NCI-H510A treated with DMSO at 0.1 percent for 48 hours (cell line): ENCODE measurements at regions not wholly inside any gene's neighbourhood (a gene's known extent, or its start where the extent isn't known, plus 50 kb on each side); places are given as distances from the start of the nearest gene placed in this dataset.

Experiments used
- DNase-seq: peaks from one replicate; lab custom pipeline; 2025; lab: John Stamatoyannopoulos, UW

- DNase-seq: no peak
Observed at GRCh38 chr2:146025519-146025918, 1505.6 kb upstream of the ZEB2 start.

- no peak for DNase-seq
Observed at GRCh38 chr2:146024212-146024743, 1504.4 kb upstream of the ZEB2 start.

GRCh38 chr2:146004462-146004861 is 1484.5 kb upstream of the ZEB2 start:
- DNase-seq: no peak

GRCh38 chr2:146003337-146003736 is 1483.4 kb upstream of the ZEB2 start:
- DNase-seq: no peak

GRCh38 chr2:145994910-145995309 is 1475.0 kb upstream of the ZEB2 start:
- DNase-seq: no peak

GRCh38 chr2:145992572-145992971 is 1472.7 kb upstream of the ZEB2 start:
- no peak for DNase-seq

- no peak for DNase-seq
Observed at GRCh38 chr2:145987793-145988192, 1467.9 kb upstream of the ZEB2 start.

- DNase-seq: no peak
Observed at GRCh38 chr2:145985517-145985916, 1465.6 kb upstream of the ZEB2 start.

GRCh38 chr2:145984580-145984979 is 1464.7 kb upstream of the ZEB2 start:
- DNase-seq: no peak

- DNase-seq: no peak
Observed at GRCh38 chr2:145980318-145980717, 1460.4 kb upstream of the ZEB2 start.

GRCh38 chr2:145975406-145975805 is 1455.5 kb upstream of the ZEB2 start:
- DNase-seq: no peak

- DNase-seq: no peak
Observed at GRCh38 chr2:145961846-145962245, 1441.9 kb upstream of the ZEB2 start.

GRCh38 chr2:145960479-145961163 is 1440.7 kb upstream of the ZEB2 start:
- DNase-seq: no peak

- no peak for DNase-seq
Observed at GRCh38 chr2:145958611-145959010, 1438.7 kb upstream of the ZEB2 start.

- no peak for DNase-seq
Observed at GRCh38 chr2:145957929-145958328, 1438.0 kb upstream of the ZEB2 start.

GRCh38 chr2:145939949-145940348 is 1420.0 kb upstream of the ZEB2 start:
- no peak for DNase-seq

- DNase-seq: no peak
Observed at GRCh38 chr2:145935016-145935415, 1415.1 kb upstream of the ZEB2 start.

GRCh38 chr2:145931781-145932395 is 1412.0 kb upstream of the ZEB2 start:
- DNase-seq: no peak

- DNase-seq: no peak
Observed at GRCh38 chr2:145930318-145930717, 1410.4 kb upstream of the ZEB2 start.

GRCh38 chr2:145927131-145927950 is 1407.4 kb upstream of the ZEB2 start:
- no peak for DNase-seq

- no peak for DNase-seq
Observed at GRCh38 chr2:145925591-145925990, 1405.7 kb upstream of the ZEB2 start.

- DNase-seq: no peak
Observed at GRCh38 chr2:145919477-145919876, 1399.6 kb upstream of the ZEB2 start.

GRCh38 chr2:145918951-145919350 is 1399.0 kb upstream of the ZEB2 start:
- DNase-seq: no peak
